NCI-H446 treated with DMSO at 0.1 percent for 48 hours (cell line): ENCODE measurements at regions not wholly inside any gene's neighbourhood (a gene's known extent, or its start where the extent isn't known, plus 50 kb on each side); places are given as distances from the start of the nearest gene placed in this dataset.
"Not testable (repeated sequence)": the region's sequence is repeated elsewhere in the genome, so short reads cannot be mapped to it uniquely, and the experiment has no call there.

Source experiments
- DNase-seq: peaks from one replicate; lab custom pipeline; 2025; lab: John Stamatoyannopoulos, UW

- no peak for DNase-seq
These were observed 228.6 kb downstream of the ZNF621 start for GRCh38 chr3:40753291-40753770.

GRCh38 chr3:40753951-40754350 is 229.2 kb downstream of the ZNF621 start:
- peak; percentile 75 for DNase-seq

- DNase-seq, result no peak
These were observed 230.2 kb downstream of the ZNF621 start for GRCh38 chr3:40754994-40755393.

GRCh38 chr3:40756500-40756899 is 231.7 kb downstream of the ZNF621 start:
- DNase-seq, result no peak

- DNase-seq, result not testable (repeated sequence)
These were observed 238.0 kb downstream of the ZNF621 start for GRCh38 chr3:40762771-40763170.

GRCh38 chr3:40763807-40764206 is 239.0 kb downstream of the ZNF621 start:
- no peak for DNase-seq

GRCh38 chr3:40764747-40765146 is 240.0 kb downstream of the ZNF621 start:
- no peak for DNase-seq

- DNase-seq, result peak; percentile 83
These were observed 241.1 kb downstream of the ZNF621 start for GRCh38 chr3:40765884-40766283.

GRCh38 chr3:40766396-40766795 is 241.6 kb downstream of the ZNF621 start:
- no peak for DNase-seq

GRCh38 chr3:40768046-40768445 is 243.3 kb downstream of the ZNF621 start:
- DNase-seq, result no peak

GRCh38 chr3:40768536-40768935 is 243.8 kb downstream of the ZNF621 start:
- DNase-seq, result no peak

- DNase-seq, result no peak
These were observed 245.3 kb downstream of the ZNF621 start for GRCh38 chr3:40770061-40770460.

- peak; percentile 67 for DNase-seq
These were observed 246.4 kb downstream of the ZNF621 start for GRCh38 chr3:40771112-40771511.

- DNase-seq, result no peak
These were observed 254.3 kb downstream of the ZNF621 start for GRCh38 chr3:40779039-40779438.

GRCh38 chr3:40780291-40780924 is 255.6 kb downstream of the ZNF621 start:
- DNase-seq, result no peak

GRCh38 chr3:40780925-40781406 is 256.2 kb downstream of the ZNF621 start:
- no peak for DNase-seq

- DNase-seq, result no peak
These were observed 257.5 kb downstream of the ZNF621 start for GRCh38 chr3:40782111-40782721.

GRCh38 chr3:40790746-40791145 is 266.0 kb downstream of the ZNF621 start:
- DNase-seq, result no peak

- no peak for DNase-seq
These were observed 269.0 kb downstream of the ZNF621 start for GRCh38 chr3:40793730-40794129.

- no peak for DNase-seq
These were observed 275.6 kb downstream of the ZNF621 start for GRCh38 chr3:40800343-40800742.

GRCh38 chr3:40801284-40801741 is 276.6 kb downstream of the ZNF621 start:
- DNase-seq, result no peak

- DNase-seq, result no peak
These were observed 278.6 kb downstream of the ZNF621 start for GRCh38 chr3:40803311-40803710.

- DNase-seq, result no peak
These were observed 280.7 kb downstream of the ZNF621 start for GRCh38 chr3:40805456-40805855.

GRCh38 chr3:40810813-40811212 is 286.1 kb downstream of the ZNF621 start:
- DNase-seq, result no peak
